KBM-7 (cell line): ENCODE measurements at regions not wholly inside any gene's neighbourhood (a gene's known extent, or its start where the extent isn't known, plus 50 kb on each side); places are given as distances from the start of the nearest gene placed in this dataset.

ENCODE experiments used
- DNase-seq: peaks from one replicate; pipeline ENCODE4 v3.0.0-alpha.2; 2015
- in situ Hi-C: fragments of 300-500 bp; cut with MboI; formaldehyde crosslinking; loops from 2 replicates; pipeline ENCODE4 v1.14.3; 2020; ENCODE audit warnings: low sequenced_read_pairs, low pct_unique_long_range_greater_than_20kb, mixed read lengths

- in situ Hi-C loops, result no loop called here
- DNase-seq, result no peak
These were observed 258.9 kb downstream of the METTL4 start for GRCh38 chr18:2312440-2312839.

GRCh38 chr18:2313332-2313731 lies 258.0 kb downstream of the METTL4 start:
- in situ Hi-C loops, result no loop called here
- DNase-seq, result no peak

GRCh38 chr18:2316082-2316750 lies 255.1 kb downstream of the METTL4 start:
- no peak for DNase-seq
- in situ Hi-C loops, result no loop called here

- in situ Hi-C loops, result no loop called here
- DNase-seq, result no peak
These were observed 254.3 kb downstream of the METTL4 start for GRCh38 chr18:2316751-2317696.

- DNase-seq, result no peak
- in situ Hi-C loops, result no loop called here
These were observed 246.8 kb downstream of the METTL4 start for GRCh38 chr18:2324459-2324858.

GRCh38 chr18:2325308-2325849 lies 245.9 kb downstream of the METTL4 start:
- in situ Hi-C loops, result no loop called here
- DNase-seq, result no peak

GRCh38 chr18:2325933-2326332 lies 245.4 kb downstream of the METTL4 start:
- no peak for DNase-seq
- in situ Hi-C loops, result no loop called here

- in situ Hi-C loops, result no loop called here
These were observed 244.3 kb downstream of the METTL4 start for GRCh38 chr18:2326999-2327398.

GRCh38 chr18:2330764-2331163 lies 240.5 kb downstream of the METTL4 start:
- in situ Hi-C loops, result no loop called here
- DNase-seq, result no peak

More at GRCh38 chr18:2326999-2327398, 244.3 kb downstream of the METTL4 start:
- no peak for DNase-seq

- in situ Hi-C loops, result no loop called here
- DNase-seq, result no peak
These were observed 239.8 kb downstream of the METTL4 start for GRCh38 chr18:2331491-2331890.

GRCh38 chr18:2336690-2337392 lies 234.5 kb downstream of the METTL4 start:
- DNase-seq, result no peak

GRCh38 chr18:2337552-2338141 lies 233.7 kb downstream of the METTL4 start:
- DNase-seq, result peak; percentile 15
- in situ Hi-C loops, result no loop called here

More at GRCh38 chr18:2336690-2337392, 234.5 kb downstream of the METTL4 start:
- in situ Hi-C loops, result no loop called here

- in situ Hi-C loops, result no loop called here
These were observed 232.7 kb downstream of the METTL4 start for GRCh38 chr18:2338601-2339000.

GRCh38 chr18:2340335-2340734 lies 231.0 kb downstream of the METTL4 start:
- in situ Hi-C loops, result no loop called here
- DNase-seq, result no peak

More at GRCh38 chr18:2338601-2339000, 232.7 kb downstream of the METTL4 start:
- peak; percentile 40 for DNase-seq

- in situ Hi-C loops, result no loop called here
- DNase-seq, result no peak
These were observed 223.3 kb downstream of the METTL4 start for GRCh38 chr18:2348003-2348402.

GRCh38 chr18:2351126-2351850 lies 220.0 kb downstream of the METTL4 start:
- in situ Hi-C loops, result no loop called here
- no peak for DNase-seq

GRCh38 chr18:2354292-2354691 lies 217.0 kb downstream of the METTL4 start:
- in situ Hi-C loops, result no loop called here
- DNase-seq, result no peak

GRCh38 chr18:2356906-2357305 lies 214.4 kb downstream of the METTL4 start:
- DNase-seq, result no peak
- in situ Hi-C loops, result no loop called here
